GM15510 (cell line): ENCODE measurements at regions not wholly inside any gene's neighbourhood (a gene's known extent, or its start where the extent isn't known, plus 50 kb on each side); places are given as distances from the start of the nearest gene placed in this dataset.

Source experiments
- POLR2A ChIP-seq: IDR thresholded peaks from 3 replicates; pipeline ENCODE4 v1.6.1; 2011; ENCODE audit warnings: borderline replicate concordance; ENCODE audit not compliant: insufficient read length; ENCODE audit errors: extremely low read depth

DNA sequence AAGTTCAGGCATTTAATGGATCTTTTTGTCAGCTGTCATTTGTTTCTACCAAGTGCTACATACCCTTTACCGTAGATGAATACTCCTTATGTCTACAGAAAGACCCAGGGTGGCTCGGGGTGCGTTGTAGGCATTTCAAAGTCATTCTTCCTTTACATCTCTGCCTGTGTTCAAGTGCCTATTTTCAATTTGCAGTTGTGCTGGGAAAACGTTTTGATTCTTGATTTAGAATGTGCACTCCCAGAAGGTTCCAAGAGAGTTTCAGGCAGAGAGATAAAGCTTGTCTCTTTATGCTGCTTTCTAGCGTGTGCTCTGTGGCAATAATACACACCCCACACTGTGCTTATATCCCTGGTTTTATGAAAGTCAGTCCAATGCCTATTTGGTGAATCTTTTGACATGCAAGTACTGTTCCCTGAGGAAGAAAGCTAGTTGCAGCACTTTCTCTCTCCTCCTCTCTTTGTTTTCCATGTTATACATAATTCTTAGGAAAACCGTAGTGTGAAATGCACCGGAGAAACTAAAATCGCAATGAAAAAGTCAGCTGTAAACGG lies 828.1 kb upstream of the ZNF608 start:
- no peak for TF ChIP-seq POLR2A

GRCh38 chr5:125575171-125575890 lies 828.9 kb upstream of the ZNF608 start:
- no peak for TF ChIP-seq POLR2A

- TF ChIP-seq POLR2A = no peak
Measured at GRCh38 chr5:125575891-125576505, 829.6 kb upstream of the ZNF608 start.

DNA sequence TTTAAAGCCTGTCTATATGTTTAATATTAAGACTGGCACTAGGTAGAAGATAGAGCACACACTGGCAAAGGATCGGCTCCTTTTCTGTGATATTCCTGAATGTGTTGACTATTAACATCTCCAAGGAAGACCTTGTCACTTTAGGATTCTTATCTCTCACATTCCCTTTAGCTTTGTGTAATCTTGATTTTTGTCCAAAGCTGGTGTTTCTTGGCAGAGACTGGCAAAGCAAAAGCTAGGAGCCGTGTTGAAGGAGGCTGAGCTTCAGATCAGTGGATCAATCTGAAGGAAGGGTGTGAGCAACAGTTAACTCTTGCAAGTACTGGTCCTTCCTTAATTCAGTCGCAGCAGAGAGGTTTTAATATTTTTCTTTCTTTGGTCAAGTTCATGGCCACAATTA lies 830.4 kb upstream of the ZNF608 start:
- no peak for TF ChIP-seq POLR2A

GRCh38 chr5:125578551-125578950 lies 832.1 kb upstream of the ZNF608 start:
- no peak for TF ChIP-seq POLR2A

DNA sequence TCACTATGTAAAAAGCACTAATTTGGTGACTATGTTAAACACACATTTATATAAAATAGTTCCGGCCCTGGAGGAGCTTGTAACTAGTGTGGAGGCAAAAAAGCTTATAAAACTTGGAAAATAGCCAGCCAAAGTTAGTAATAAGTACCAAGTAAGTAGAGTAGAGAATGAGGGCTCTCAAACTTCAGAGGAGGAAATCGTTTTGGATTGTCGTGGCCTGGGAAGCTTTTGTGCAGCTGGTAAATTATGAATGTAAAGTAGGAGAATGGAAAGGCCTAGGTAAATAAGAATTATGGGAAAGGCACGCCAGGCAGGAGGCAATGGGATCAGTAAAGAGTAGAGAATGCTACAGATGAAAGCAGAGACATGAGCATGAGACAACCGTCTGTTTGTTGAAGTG lies 832.7 kb upstream of the ZNF608 start:
- no peak for TF ChIP-seq POLR2A

GRCh38 chr5:125581311-125581710 lies 834.9 kb upstream of the ZNF608 start:
- no peak for TF ChIP-seq POLR2A

GRCh38 chr5:125582352-125582751 lies 835.9 kb upstream of the ZNF608 start:
- TF ChIP-seq POLR2A = no peak

- TF ChIP-seq POLR2A = no peak
Measured at GRCh38 chr5:125583321-125584139, 837.1 kb upstream of the ZNF608 start.

DNA sequence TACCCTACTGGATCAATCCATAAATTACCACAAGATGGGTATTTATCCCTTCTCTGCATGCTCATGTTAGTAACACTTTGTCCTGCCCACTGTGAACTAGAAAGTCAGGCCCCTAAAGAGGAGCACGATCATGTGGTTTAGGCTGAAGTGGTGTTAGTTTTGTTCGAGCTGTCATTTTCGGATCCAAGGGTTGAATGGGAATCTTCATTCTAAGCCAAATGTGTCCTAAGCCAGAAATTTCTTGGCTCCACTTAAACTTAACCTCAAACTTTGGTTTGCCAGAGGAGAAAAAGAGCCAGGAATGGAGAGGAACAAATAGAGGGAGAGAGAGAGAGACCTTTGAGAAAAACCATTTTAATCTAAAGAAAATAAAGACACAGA lies 837.7 kb upstream of the ZNF608 start:
- no peak for TF ChIP-seq POLR2A

GRCh38 chr5:125587631-125588030 lies 835.6 kb upstream of the GRAMD2B start:
- no peak for TF ChIP-seq POLR2A

GRCh38 chr5:125592856-125593255 lies 830.4 kb upstream of the GRAMD2B start:
- no peak for TF ChIP-seq POLR2A

GRCh38 chr5:125595095-125595494 lies 828.1 kb upstream of the GRAMD2B start:
- TF ChIP-seq POLR2A = no peak

DNA sequence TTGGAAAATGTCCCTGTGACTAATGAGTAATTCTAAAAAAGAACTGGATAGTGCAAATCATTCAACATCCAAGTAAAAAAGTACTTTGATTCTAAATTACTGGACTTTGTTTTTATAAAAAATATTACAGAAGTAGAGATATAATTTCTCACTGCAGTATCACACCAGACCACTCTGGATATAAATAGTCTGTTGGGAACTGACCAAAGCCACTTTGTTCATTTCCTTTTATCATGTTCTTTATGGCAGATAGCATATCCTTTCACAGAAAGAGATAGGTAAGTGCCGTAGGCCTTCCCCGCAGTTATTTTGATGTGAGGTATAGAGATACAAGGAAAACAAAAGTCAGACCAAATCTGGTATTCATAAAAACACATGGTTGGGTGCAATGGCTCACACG lies 827.4 kb upstream of the GRAMD2B start:
- no peak for TF ChIP-seq POLR2A

GRCh38 chr5:125597338-125597737 lies 825.9 kb upstream of the GRAMD2B start:
- no peak for TF ChIP-seq POLR2A
